Superior temporal gyrus (tissue), 1 donor: ENCODE measurements at regions not wholly inside any gene's neighbourhood (a gene's known extent, or its start where the extent isn't known, plus 50 kb on each side); places are given as distances from the start of the nearest gene placed in this dataset.

Experiments
- DNase-seq: peaks from one replicate; pipeline ENCODE4 v3.0.0-alpha.2; 2016; ENCODE audit errors: extremely low spot score

DNA sequence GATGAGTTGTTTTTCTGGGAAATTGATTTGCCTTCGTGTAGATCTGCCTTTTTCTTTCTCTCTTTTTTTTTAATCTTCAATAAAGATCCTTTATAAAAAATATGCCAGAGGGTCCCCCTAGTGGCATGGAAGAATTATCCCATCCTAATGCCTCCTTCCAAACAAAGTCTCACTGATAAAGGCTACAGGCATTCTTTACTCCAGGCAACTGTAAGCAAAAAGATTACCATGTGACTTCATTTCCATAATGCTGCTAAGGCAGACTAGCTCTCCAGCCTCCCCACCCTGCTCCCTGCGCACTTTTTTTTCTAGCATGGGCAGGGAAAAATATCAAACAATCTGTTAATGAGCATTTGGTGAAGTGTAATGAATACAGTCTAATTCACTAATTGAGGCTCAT, 220.2 kb upstream of the CDH8 start:
- peak; percentile 43 for DNase-seq

DNA sequence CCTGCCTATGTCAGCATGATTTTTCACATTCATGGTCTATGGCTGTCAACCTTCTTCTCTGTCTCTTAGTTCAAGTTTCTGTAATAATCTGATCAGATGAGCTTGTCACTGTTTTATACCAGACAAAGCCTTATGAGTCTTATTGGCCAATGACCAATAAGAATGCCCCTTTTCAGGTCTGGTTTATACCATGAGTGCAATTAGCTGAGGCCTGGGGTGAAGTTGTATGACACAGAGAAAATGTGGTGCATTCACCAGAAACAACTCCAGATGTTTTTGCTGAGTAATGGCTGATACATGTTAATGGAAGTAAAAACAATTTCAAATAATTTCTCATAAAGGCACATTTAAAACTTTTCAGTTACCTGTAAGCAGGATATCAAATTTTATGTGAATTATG, 218.6 kb upstream of the CDH8 start:
- DNase-seq: no peak

DNA sequence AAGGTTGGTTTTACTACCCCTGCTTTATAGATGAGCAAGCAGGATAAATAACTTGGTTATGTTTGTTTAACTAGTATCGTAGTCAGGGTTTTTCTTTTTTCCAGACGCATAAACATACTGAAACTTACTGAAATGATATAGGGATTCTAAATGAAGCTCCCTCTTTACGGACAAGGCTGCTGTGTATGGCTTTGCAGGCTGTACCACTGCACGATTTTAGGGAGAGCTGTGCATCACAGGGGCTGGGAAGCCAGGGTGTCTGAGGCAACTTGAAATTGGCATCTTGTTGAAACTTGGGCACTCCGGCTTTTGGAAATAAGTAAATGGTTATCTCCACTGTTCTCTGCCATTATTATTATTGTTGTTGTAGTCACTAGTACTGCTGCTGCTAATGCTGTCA, 218.1 kb upstream of the CDH8 start:
- DNase-seq: no peak

DNA sequence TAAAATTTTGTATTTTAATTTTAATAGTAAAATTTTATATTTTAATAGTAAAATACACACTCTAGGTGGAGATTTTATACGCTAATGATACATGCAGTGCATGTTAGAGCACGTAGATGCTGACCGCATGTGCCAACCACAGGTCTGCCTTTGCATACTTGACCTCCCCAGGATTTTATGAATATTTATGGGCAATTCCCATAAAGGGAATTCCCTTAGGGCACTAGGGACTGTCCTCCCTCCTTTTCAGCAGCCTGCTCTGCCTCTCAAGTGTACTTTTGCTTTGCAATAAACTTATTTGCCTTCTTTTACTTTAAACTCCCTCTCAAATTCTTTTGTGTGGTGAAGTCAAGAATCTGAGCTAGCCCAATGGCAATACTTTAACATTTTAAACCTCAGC, 217.7 kb upstream of the CDH8 start:
- DNase-seq: no peak

DNA sequence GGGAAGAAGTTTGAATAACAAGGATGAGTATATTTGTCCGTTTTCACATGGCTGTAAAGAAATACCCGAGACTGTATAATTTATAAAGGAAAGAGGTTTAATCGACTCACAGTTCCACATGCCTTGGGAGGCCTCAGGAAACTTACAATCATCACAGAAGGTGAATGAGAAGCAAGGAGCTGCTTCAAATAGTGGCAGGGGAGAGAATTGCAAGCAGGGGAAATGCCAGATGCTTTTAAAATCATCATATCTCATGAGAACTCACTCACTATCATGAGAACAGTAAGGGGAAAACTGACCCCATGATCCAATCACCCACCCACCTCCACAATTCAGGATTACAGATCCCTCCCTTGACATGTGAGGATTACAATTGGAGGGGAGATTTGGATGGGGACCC, 212.8 kb upstream of the CDH8 start:
- no peak for DNase-seq

DNA sequence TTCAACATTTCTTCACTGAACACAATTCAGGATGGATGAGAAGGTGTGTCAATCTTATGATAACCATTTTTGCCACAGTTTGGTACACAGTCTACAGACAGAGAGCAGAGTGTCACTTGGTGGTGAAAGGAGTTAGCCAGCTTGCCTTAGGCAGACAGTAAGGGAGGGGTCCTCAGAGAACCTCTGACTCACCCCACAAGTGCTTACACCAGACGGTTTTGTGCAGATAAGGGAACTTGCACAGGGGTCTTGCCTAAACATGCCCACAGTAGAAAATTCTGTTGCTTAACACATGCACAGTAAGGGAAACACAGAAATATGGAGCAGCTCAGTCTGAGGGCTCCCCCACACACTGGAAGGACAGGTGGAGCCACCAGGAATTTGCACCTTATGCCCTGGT, 204.5 kb upstream of the CDH8 start:
- no peak for DNase-seq

DNA sequence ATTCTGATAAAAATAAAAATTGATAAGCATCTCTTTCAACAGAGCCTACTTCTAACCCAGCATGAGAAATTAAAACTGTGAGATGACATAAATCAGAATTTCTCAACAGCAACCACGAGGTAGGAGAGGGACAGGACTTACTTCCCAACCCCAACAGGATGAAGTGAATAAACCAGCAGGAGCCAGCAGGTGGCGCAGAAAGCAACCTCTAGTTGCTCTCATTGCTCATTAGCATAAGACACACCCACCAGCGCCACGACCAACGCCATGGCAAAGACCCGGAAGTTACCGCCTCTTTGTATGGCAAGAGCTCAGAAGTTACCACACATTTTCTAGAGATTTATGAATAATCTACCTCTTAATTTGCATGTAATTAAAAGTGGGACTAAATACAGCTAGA, 189.4 kb upstream of the CDH8 start:
- DNase-seq: peak; percentile 78

DNA sequence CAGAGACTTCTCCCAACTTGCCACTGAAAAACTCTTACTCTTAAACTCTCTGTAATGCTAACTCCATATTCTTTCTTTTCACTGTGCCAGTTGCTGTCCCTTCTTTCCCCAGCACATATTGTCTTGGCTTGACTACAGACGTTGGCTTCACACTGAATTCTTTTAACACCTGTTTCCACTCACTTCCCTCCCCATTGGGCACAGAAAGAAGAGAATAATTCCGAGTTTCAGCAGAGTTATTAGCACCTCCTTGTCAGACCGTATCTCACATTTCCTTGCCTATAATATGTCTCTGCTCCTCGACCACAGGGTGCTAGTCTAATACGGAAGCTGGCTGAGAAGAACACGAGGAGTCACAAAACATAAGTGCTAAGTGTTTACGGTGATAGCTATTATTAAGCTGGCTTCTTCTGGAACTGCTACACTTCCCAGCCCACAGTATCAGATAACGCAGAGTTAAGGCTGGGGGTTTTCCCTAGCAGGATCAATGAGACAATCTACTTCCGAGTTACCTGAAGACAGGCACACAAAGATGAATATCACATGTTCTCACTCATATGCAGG, 188.5 kb upstream of the CDH8 start:
- DNase-seq: peak; percentile 34

DNA sequence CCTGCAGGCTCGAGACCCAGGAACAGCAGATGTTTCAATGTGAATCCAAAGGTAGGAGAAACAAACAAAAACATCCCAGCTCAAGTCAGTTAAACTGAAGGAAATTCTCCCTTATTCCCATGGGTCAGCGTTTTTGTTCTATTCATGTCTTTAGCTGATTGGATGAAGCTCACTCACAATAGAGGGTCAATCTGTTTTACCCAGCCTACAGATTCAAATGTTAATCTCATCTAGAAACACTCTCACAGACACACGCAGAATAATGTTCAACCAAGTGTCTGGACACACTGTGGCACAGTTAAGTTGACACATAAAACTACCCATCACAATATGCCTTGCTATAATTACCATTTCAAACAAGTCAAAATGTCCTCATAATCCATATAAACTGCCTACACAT, 180.6 kb upstream of the CDH8 start:
- DNase-seq: no peak

DNA sequence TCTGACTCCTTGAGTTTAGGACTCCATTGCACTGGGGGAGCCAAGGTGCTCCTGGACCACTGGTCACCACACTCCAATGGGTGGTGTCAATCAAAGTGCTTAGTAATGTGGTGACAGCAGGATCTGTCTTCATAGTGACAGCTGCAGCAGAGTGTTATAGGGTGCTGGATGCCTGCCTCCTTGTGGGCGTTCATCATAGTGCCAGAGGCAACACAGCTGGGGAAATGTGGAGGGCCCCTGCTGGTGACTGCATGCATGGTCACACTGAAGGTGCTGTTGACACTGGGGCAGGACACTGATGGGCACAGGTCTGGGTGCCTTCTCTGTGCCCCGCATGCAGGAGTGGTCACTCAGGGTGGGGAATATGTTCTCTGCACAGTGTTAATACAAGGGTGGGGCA, 177.5 kb upstream of the CDH8 start:
- DNase-seq: no peak

DNA sequence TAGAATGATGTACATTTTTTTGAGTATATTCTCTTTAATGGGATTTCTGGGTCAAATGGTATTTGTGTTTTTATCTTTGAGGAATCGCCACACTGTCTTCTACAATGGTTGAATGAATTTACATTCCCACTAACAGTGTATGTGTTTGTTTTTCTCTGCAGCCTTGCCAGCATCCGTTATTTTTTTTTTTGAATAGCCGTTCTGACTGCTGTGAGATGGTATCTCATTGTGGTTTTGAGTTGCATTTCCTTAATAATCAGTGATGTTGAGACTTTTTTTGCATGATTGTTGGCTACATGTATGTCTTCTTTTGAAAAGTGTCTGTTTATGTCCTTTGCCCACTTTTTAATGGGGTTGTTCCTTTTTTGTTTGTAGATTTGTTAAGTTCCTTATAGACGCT, 172.7 kb upstream of the CDH8 start:
- DNase-seq: no peak

DNA sequence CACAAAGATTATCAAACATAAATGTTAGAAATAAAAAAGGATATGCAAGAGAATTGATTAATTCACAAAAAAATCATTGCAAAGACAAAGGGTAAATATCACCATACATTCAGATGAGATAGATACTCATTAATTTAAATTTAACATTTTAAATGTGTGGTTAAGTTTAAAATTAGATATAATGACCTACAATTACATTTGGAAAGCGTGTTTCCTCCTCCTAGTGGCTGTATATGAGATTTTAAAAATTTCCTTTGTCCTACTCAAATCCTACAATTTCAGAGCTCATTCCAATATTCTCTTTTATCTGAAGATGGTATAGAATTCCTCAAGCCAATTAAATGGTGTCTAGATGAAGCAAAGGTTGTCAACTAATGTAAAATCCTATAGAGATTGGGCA, 169.2 kb upstream of the CDH8 start:
- no peak for DNase-seq

DNA sequence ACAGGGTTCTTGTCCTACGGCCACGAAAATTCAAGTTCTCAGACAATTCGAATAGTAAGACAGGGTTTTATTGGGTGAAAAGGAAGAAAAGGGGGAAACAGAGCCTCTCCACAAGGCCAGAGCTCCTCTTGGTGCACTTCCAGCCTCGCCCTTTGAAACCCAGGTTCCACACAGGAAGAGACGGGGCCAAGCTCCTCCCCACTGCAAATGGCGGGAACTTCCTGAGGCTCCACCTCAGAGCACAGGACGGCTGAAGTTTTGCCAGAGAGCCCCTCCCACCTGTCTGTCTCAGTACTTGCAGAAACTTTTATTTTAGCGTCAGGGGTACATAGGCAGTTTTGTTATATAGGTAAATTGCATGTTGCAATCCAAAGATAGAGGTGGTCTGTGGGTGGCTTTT, 165.7 kb upstream of the CDH8 start:
- no peak for DNase-seq

DNA sequence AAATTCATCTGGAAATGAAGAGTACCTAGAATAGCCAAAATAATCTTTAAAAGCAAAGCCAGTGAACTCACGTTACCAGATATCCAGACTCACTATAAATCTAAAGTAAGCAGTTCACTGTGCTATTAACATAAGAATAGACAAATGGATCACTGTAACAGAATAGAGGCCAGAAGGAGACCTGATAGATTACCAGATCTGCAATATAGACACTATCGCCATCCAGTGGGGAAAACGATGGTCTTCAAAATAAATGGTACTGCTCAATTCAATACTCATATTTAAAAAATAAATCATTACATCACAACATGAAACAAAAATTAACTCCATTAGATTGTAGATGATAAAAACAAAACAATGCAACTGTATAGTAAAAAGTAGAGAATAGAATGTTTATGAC, 158.6 kb upstream of the CDH8 start:
- no peak for DNase-seq

DNA sequence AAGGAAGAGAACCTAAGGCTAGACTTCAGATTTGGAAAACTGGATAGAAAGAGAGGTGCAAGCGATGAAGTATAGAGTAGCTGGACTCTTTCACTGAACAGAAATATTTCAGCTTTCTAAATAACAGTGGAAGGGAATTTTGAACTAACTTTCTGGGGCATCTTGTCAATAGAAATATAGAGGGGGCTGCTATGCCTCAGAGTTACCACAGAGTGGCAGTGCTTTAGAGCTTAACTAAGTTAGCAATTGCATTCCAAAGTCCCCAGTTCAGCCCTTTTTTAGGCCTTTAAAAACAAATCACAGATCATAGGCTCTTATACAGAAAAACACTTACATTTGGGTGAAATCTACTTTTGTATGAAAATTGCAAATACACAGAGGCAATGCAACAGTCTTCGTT, 154.2 kb upstream of the CDH8 start:
- peak; percentile 74 for DNase-seq

DNA sequence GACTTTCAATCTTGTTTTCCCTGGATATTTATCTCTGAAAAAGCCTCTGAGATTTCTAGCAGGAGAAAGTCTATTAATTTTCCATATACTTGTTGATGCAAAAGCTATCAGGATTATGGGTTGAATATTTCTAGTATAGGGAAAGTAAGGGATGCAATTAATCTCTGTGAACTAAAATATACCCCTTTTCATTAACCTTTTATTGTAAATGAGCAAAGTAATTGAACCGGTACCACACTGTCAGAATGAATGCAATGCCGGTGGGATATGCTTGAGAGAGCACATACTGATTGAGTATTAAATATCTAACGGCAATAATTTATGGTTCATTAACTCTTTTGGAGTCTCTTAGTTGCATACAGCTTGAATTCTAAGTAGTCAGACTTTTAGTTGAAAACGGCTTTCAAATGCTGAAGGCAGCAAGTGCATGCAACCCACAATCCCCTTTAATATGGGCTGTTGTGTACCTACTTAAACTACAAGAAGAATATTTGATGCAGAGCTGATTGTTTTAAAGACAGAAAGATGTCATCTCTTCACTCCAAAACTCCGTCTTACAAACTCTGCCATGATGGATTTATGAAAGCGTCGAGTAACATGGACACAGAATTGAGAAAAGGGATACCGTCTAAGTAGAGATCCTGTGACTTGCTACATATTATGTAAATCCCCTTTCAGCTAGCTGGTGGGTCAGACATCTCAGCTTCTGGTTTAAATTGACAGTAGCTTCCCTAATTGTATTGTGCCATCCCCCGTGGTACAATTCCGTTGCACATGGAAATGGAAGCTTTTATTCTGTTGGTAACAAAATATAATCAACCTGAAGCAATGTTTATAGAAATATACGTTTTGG, 141.3 kb upstream of the CDH8 start:
- no peak for DNase-seq

DNA sequence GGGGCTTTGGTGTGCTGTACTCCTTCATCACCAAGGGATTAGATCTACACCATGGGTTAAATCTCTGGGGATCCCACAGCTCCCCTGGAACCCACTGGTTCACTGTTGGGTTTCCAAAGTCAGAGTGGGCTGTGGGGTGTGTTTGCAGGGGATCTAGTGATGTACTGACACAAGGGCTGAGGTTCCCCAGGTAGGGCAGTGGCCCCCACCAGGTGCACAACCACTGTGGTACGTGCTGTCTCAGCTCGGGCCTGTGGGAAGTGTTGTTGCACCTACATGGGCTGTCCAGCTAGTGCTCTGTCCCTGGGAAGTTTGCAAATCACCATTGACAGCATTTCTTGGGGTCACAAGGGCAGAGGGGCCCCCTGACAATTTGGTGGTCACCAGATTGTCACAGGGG, 134.4 kb upstream of the CDH8 start:
- no peak for DNase-seq

DNA sequence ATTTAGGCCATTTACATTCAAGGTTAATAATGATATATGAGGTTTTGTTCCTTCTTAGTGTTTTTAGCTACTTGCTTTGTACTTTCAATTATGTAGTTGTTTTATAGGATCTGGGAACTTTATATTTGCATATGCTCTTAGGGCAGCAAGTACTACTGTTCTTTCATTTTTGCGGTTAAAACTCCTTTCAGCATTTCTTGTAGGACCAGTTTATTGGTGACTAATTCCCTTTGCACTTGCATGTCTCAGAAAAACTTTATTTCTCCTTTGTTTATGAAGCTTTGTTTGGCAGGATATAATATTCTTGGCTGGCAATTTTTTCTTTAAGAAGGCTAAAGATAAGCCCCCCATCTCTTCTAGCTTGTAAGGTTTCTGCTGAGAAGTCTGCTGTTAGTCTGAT, 131.3 kb upstream of the CDH8 start:
- no peak for DNase-seq

DNA sequence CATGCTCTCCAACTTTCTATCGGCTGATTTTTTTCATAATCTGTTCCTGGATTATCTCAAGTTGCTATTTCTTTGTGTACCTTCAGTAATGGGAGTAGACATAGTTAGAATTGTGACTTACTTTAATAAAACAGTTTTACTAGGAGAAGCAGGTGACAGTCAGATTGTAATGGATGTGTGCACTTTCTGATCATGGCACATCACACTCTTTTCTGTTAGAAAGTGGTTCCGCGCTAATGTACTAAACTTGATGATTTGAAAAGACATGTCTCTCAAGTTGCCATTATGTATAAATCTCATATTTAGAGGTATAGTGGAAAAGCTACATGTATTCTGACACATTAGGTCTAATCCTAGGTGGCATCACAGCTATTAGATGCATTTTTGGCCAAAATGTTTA, 121.3 kb upstream of the CDH8 start:
- no peak for DNase-seq

DNA sequence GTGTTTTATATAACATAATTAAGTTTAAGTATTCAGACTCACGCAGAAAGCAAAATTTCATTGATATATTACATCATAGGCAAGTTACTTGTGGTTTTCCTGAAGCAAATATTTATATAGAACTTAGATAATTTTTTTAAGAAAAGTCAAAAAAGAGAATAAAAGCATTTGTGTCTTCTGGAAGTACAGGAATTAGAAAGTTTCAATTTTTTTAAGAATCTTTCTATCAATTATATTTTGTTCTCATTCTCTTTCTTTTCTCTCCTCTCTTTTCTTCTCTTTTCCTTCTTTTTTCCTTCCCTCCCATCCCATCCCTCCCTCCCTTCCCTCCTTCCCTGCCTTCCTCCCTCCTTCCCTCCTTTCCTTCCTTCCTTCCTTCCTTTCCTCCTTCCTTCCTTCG, 120.7 kb upstream of the CDH8 start:
- DNase-seq: no peak

DNA sequence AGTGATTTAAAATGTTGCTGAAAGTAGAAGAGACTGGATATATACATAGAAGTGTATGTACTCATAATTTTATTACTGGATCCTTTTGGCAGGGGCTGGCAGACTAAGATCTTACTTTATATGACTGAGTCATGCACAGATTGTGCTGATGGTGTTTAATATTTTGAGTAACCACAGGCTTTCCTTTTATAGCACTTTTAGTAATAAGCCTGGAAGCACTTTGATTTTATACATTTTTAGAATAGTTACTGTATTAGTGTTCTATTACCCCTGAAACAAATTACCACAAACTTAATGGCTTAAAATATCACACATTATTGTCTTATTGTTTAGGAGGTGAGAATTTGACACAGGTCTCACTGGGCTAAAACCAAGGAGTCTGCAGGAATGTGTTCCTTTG, 113.4 kb upstream of the CDH8 start:
- DNase-seq: no peak

DNA sequence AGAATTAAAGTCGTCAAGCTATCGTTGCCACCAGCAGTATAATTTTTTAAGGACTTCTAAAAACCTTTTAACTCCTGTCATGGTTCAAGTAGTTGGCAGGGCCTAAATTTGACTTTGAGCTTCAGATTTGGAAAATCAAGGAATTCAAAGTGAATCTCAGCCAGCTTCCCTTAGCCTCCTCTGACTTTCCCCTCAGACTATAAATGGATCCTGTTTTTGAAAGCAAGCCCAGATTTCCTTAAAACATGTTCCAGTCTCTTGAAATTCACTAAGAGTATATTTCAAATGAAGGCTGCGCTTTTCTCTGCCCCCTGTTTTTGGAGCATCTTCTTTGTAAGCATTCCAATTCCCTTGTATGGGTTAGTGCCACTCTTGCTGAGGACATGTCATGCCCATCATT, 101.8 kb upstream of the CDH8 start:
- peak; percentile 56 for DNase-seq

DNA sequence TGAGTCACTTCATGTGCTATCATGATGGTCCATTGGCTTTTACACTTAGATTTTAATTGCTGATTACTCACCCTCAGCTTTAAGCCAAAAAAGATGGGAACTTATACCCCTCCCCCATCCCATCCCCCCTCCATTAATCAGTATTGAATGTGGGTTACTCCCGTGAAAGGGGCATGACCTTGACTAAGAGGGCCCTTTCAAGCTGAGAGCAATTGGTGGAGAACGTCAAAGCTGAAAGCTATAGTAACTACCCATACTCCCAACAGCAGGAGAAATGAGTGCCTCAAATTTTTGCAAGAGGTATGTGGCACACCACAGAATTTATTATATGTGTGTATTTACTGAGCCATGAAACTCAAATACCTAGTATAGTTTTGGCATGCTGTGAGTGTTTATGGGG, 99.7 kb upstream of the CDH8 start:
- no peak for DNase-seq

DNA sequence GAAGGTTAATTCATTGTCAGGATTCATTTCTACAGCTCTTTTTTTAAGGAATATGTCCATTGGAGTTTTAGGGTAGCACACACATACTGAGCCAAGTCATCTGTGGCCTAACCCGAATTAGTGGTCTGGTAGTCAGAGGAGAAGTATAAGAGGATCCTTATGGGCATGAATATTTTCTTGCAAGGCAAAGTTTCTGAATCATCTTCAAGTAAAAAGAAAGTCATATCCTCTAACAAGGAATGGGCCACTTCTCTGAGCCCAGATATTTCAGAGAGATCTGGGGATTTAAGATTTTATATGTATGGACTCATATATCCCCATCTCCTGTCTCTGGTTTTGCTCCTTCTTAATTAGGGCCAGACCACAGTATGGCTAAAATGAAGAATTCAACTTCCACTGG, 99.2 kb upstream of the CDH8 start:
- no peak for DNase-seq
